HepG2 (cell line): ENCODE measurements at regions not wholly inside any gene's neighbourhood (a gene's known extent, or its start where the extent isn't known, plus 50 kb on each side); places are given as distances from the start of the nearest gene placed in this dataset.

Experiments used
- CREM ChIP-seq, 2 experiments: sonication (generic) in 1 of 2; formaldehyde crosslinking in 1 of 2; IDR thresholded peaks; 2 replicates each; pipeline versions ENCODE4 v1.4.0 to v1.6.1; 2016 to 2020; ENCODE audit warnings: antibody characterized with exemption in 1 of 2, mild to moderate bottlenecking in 1 of 2, missing genetic modification reagents in 1 of 2
- KAT2B ChIP-seq: fragments of 150-350 bp; IDR thresholded peaks from 2 replicates; pipeline ENCODE4 v1.6.1; 2014; ENCODE audit warnings: low read depth, low read length, borderline replicate concordance
- PHF21A ChIP-seq: sonication (generic); formaldehyde crosslinking; IDR thresholded peaks from 2 replicates; pipeline ENCODE4 v1.5.0; 2020; ENCODE audit warnings: mild to moderate bottlenecking, missing genetic modification reagents
- THRA ChIP-seq: sonication (generic); formaldehyde crosslinking; IDR thresholded peaks from 2 replicates; pipeline ENCODE4 v1.4.0; 2020; ENCODE audit warnings: missing genetic modification reagents, borderline replicate concordance
- U2AF2 ChIP-seq: fragments of 200-400 bp; formaldehyde crosslinking; IDR thresholded peaks from 2 replicates; pipeline ENCODE4 v1.6.1; 2017; ENCODE audit warnings: low read depth, mild to moderate bottlenecking, low read length
- ZFP41 ChIP-seq: sonication (generic); formaldehyde crosslinking; IDR thresholded peaks from 2 replicates; pipeline ENCODE4 v1.4.0; 2020; ENCODE audit warnings: mild to moderate bottlenecking, missing genetic modification reagents, borderline replicate concordance
- ZNF205 ChIP-seq: IDR thresholded peaks from 2 replicates; pipeline ENCODE4 v1.6.1; 2018; ENCODE audit warnings: missing biosample characterization, missing genetic modification reagents
- TF ChIP-seq, protein P1 (sequence below): IDR thresholded peaks from 2 replicates; pipeline ENCODE4 v1.6.1; 2018; ENCODE audit warnings: missing genetic modification reagents, mild to moderate bottlenecking, missing compliant biosample characterization

DNA sequence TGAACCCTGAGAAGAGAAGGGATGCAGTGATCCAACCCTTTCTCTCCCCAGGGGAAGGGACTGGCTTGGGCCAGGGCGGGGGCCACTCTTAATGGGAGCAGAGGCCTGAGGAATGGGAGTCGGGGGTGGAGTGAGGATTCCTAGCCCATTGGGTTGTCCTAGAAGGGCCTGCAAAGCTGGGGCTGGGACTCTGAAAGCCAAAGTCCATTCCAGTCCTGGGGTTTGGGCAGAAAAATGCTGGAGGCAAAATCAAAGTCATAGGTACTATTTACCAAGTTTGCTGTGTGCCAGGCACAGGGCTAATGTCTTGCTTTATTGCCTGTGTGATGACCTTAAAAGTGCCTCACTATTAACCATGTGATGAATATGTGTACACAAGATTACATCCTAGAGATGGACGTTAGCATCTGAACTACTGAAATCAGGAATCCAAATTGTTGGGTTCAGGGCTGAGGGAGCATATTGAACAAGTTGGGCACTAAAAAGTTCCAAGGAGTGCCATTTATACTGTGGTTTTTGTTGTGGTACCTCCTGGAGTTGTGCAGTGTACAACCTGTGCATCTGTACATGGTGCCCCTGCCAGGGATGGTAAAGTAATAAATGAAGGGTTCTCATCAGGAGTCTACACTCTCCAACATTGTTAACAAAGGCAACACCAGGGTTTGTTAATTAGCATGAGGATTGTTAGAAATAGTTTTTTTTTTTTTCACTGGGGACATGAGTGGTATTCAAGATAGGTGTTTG, 84.4 kb upstream of the NKD1 start (continued):
- TF ChIP-seq PHF21A (CRISPR knock-in tag) (peak; percentile 60; the same call in 1 of the 2 replicates), U2AF2 (no peak), KAT2B (no peak), ZNF205 (CRISPR knock-in tag) (no peak), THRA (CRISPR knock-in tag) (peak; percentile 41; the same call in 1 of the 2 replicates), ZFP41 (CRISPR knock-in tag) (no peak), CREM (IDR thresholded peaks at IDR 0.05) (0 out of 2 replicates have a peak, but pooled peaks have one; percentile 27), CREM (CRISPR knock-in tag; IDR thresholded peaks at IDR 0.05) (no peak)
- TF ChIP-seq, protein P1, sequence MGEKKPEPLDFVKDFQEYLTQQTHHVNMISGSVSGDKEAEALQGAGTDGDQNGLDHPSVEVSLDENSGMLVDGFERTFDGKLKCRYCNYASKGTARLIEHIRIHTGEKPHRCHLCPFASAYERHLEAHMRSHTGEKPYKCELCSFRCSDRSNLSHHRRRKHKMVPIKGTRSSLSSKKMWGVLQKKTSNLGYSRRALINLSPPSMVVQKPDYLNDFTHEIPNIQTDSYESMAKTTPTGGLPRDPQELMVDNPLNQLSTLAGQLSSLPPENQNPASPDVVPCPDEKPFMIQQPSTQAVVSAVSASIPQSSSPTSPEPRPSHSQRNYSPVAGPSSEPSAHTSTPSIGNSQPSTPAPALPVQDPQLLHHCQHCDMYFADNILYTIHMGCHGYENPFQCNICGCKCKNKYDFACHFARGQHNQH (CRISPR knock-in tag) = no peak
